Type B pancreatic cell (in vitro differentiated cells): ENCODE measurements at regions not wholly inside any gene's neighbourhood (a gene's known extent, or its start where the extent isn't known, plus 50 kb on each side); places are given as distances from the start of the nearest gene placed in this dataset.

Experiments used
- DNase-seq: peaks from one replicate; pipeline ENCODE4 v3.0.0; 2021; ENCODE audit warnings: mixed read lengths; ENCODE audit not compliant: unreplicated experiment; ENCODE audit errors: extremely low spot score
- H3K27ac Mint-ChIP-seq: 2 replicates; pipeline ENCODE4 v1.8.0; 2021; ENCODE audit warnings: mild to moderate bottlenecking, mixed read lengths
- H3K27me3 Mint-ChIP-seq: 2 replicates; pipeline ENCODE4 v1.8.0; 2021; ENCODE audit warnings: mixed read lengths
- H3K36me3 Mint-ChIP-seq: 2 replicates; pipeline ENCODE4 v1.8.0; 2021; ENCODE audit warnings: mixed read lengths
- H3K4me1 Mint-ChIP-seq: one replicate; pipeline ENCODE4 v1.8.0; 2021; ENCODE audit warnings: mixed read lengths; ENCODE audit not compliant: unreplicated experiment
- H3K4me3 Mint-ChIP-seq: 2 replicates; pipeline ENCODE4 v1.8.0; 2021; ENCODE audit warnings: mild to moderate bottlenecking, mixed read lengths
- H3K9me3 Mint-ChIP-seq: 2 replicates; pipeline ENCODE4 v1.8.0; 2021; ENCODE audit warnings: mixed read lengths
- CTCF ChIP-seq: fragments of 200-600 bp; sonication (generic); conservative IDR thresholded peaks from 2 replicates; pipeline ENCODE4 v1.5.0; 2021; ENCODE audit warnings: antibody characterized with exemption, mild to moderate bottlenecking

- TF ChIP-seq CTCF, result no peak
- no peak overlapping the region for H3K4me3 Mint-ChIP-seq
- H3K27me3 Mint-ChIP-seq, result peaks cover 4% of the 10 kb centered on the region
- DNase-seq, result no peak
- H3K36me3 Mint-ChIP-seq, result no peaks in the 10 kb centered on the region
- no peak overlapping the region for H3K27ac Mint-ChIP-seq
- H3K4me1 Mint-ChIP-seq, result no peaks in the 10 kb centered on the region
- no peaks in the 10 kb centered on the region for H3K9me3 Mint-ChIP-seq
Observed at GRCh38 chr2:195457873-195458272, 199.2 kb upstream of the SLC39A10 start.

- DNase-seq, result no peak
- no peak for TF ChIP-seq CTCF
- H3K36me3 Mint-ChIP-seq, result no peaks in the 10 kb centered on the region
- H3K27me3 Mint-ChIP-seq, result peaks cover 4% of the 10 kb centered on the region
- H3K4me1 Mint-ChIP-seq, result no peaks in the 10 kb centered on the region
- H3K27ac Mint-ChIP-seq, result no peak overlapping the region
- no peak overlapping the region for H3K4me3 Mint-ChIP-seq
- no peaks in the 10 kb centered on the region for H3K9me3 Mint-ChIP-seq
Observed at GRCh38 chr2:195456771-195457170, 200.3 kb upstream of the SLC39A10 start.

- H3K27ac Mint-ChIP-seq, result no peak overlapping the region
- no peak overlapping the region for H3K4me3 Mint-ChIP-seq
- TF ChIP-seq CTCF, result no peak
- H3K4me1 Mint-ChIP-seq, result peaks cover 9% of the 10 kb centered on the region
- no peaks in the 10 kb centered on the region for H3K36me3 Mint-ChIP-seq
- no peaks in the 10 kb centered on the region for H3K9me3 Mint-ChIP-seq
- no peaks in the 10 kb centered on the region for H3K27me3 Mint-ChIP-seq
- no peak for DNase-seq
Observed at GRCh38 chr2:195451160-195451559, 205.9 kb upstream of the SLC39A10 start.

- Mint-ChIP-seq H3K4me1 (peaks cover 9% of the 10 kb centered on the region), H3K27me3 (no peaks in the 10 kb centered on the region), H3K27ac (no peak overlapping the region), H3K4me3 (no peak overlapping the region), H3K36me3 (no peaks in the 10 kb centered on the region), H3K9me3 (no peaks in the 10 kb centered on the region)
- no peak for DNase-seq
- TF ChIP-seq CTCF, result no peak
Observed at GRCh38 chr2:195450552-195451113, 206.4 kb upstream of the SLC39A10 start.

GRCh38 chr2:195447323-195447975, 209.6 kb upstream of the SLC39A10 start:
- no peak for TF ChIP-seq CTCF
- Mint-ChIP-seq H3K4me3 (no peak overlapping the region), H3K27me3 (no peaks in the 10 kb centered on the region), H3K4me1 (peaks cover 9% of the 10 kb centered on the region), H3K9me3 (peaks cover 3% of the 10 kb centered on the region), H3K27ac (no peak overlapping the region), H3K36me3 (no peaks in the 10 kb centered on the region)
- no peak for DNase-seq
